ENCODE measurements at regions not wholly inside any gene's neighbourhood (a gene's known extent, or its start where the extent isn't known, plus 50 kb on each side); places are given as distances from the start of the nearest gene placed in this dataset.

DNA sequence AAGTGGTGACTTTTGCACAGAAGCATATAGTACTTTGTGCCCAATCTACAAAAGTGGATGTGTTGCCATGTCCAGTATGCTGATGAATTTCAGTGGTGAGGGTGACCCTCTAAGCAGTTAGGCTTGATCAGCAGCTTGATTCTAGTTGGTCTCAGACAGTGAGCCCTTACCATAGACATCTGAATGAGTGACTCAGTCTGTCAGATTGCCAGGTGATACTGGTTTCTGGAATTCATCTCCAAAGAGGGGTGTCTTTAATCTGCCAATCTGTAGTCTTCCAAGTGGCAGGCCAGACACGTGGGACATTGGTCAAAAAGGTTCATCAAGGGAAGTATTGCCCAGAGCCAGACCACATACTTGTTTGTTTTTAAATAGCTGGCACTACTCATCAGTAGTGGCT is 187.4 kb upstream of the SLC16A7 start:
- no TSS peak for BruUV-seq (replicated peaks)
- no peak for FAIRE-seq
- no peak overlapping the region for H3K27ac ChIP-seq (ENCODE audit: extremely low read length, insufficient read depth, low read length)
- no peaks in the 10 kb centered on the region for H3K27me3 ChIP-seq (ENCODE audit: control insufficient read depth in 1 of 2, insufficient read depth in 2 of 2, low read length in 2 of 2)
- no peak for DNase-seq (ENCODE audit: low spot score)
- TF ChIP-seq ZNF781 (CRISPR knock-in tag; IDR thresholded peaks at IDR 0.05; ENCODE audit: borderline replicate concordance, not compliant biosample characterization) (no peak), IRF9 (CRISPR knock-in tag; IDR thresholded peaks at IDR 0.05; ENCODE audit: borderline replicate concordance) (no peak), PRPF4 (IDR thresholded peaks at IDR 0.05; ENCODE audit: low read depth, low read length, poor library complexity, severe bottlenecking) (no peak), SNAPC2 (CRISPR knock-in tag; IDR thresholded peaks at IDR 0.05) (no peak), MBD4 (IDR thresholded peaks at IDR 0.05; ENCODE audit: borderline replicate concordance, low read length) (no peak), CBX2 (IDR thresholded peaks at IDR 0.05; ENCODE audit: low read depth, low read length) (no peak), CBX2 (CRISPR knock-in tag; IDR thresholded peaks at IDR 0.05; ENCODE audit: low read depth) (no peak), ZNF33A (CRISPR knock-in tag; IDR thresholded peaks at IDR 0.05; ENCODE audit: borderline replicate concordance) (no peak), DZIP1 (CRISPR knock-in tag; IDR thresholded peaks at IDR 0.05) (no peak), ZIK1 (CRISPR knock-in tag; IDR thresholded peaks at IDR 0.05; ENCODE audit: borderline replicate concordance, low read depth) (no peak), HOXA9 (CRISPR knock-in tag; IDR thresholded peaks at IDR 0.05; ENCODE audit: borderline replicate concordance) (no peak), ZNF33B (CRISPR knock-in tag; IDR thresholded peaks at IDR 0.05) (no peak), CENPX (CRISPR knock-in tag; IDR thresholded peaks at IDR 0.05) (no peak), NPAS2 (CRISPR knock-in tag; IDR thresholded peaks at IDR 0.05; ENCODE audit: borderline replicate concordance) (no peak), IKZF5 (CRISPR knock-in tag; IDR thresholded peaks at IDR 0.05) (no peak)
- TF ChIP-seq, protein P1, sequence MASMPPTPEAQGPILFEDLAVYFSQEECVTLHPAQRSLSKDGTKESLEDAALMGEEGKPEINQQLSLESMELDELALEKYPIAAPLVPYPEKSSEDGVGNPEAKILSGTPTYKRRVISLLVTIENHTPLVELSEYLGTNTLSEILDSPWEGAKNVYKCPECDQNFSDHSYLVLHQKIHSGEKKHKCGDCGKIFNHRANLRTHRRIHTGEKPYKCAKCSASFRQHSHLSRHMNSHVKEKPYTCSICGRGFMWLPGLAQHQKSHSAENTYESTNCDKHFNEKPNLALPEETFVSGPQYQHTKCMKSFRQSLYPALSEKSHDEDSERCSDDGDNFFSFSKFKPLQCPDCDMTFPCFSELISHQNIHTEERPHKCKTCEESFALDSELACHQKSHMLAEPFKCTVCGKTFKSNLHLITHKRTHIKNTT (CRISPR knock-in tag; IDR thresholded peaks at IDR 0.05) = no peak
- 0% methylated on average over 1 of the region's 1 CpG for WGBS (ENCODE audit: low lambda C conversion rate)
- in situ Hi-C loops (cut with HindIII; ENCODE audit: extremely low pct_ligation_motif_present, low pct_unique_long_range_greater_than_20kb) = loop anchor here (25.0 kb wide), 1 partner anchor 404 kb away; no protein-coding TSS in a partner anchor
- no peak overlapping the region for H3K4me3 ChIP-seq (replicated peaks in 1 of 3; ENCODE audit: insufficient read depth in 1 of 3, low read depth in 2 of 3, low read length in 3 of 3)
- intact Hi-C loops (cut with micrococcal nuclease; ENCODE audit: unreplicated experiment) = no loop called here
- H3K36me3 ChIP-seq (replicated peaks in 1 of 2; ENCODE audit: control insufficient read depth in 1 of 2, insufficient read depth in 2 of 2, low read length in 2 of 2) = no peaks in the 10 kb centered on the region
- H3K4me1 ChIP-seq (ENCODE audit: insufficient read depth, low read length) = no peaks in the 10 kb centered on the region
- ChIA-PET POLR2A (no interaction called here), CTCF (ENCODE audit: low intra/inter-chr PET ratio, low total read pairs) (no interaction called here)
- H2AFZ ChIP-seq (ENCODE audit: low read length) = no peak overlapping the region
- no peak overlapping the region for H3K9ac ChIP-seq (ENCODE audit: insufficient read depth, low read depth, low read length)
- H4K20me1 ChIP-seq (ENCODE audit: insufficient read depth, low read length) = no peaks in the 10 kb centered on the region
- no peak overlapping the region for H3K4me2 ChIP-seq (ENCODE audit: low read depth, low read length)
- no peak for ATAC-seq
- H3K9me3 ChIP-seq (ENCODE audit: low read length) = no peaks in the 10 kb centered on the region
- no peaks in the 10 kb centered on the region for H3K79me2 ChIP-seq (ENCODE audit: insufficient read depth, low read length)

Data from HepG2 (cell line).